ENCODE measurements at regions not wholly inside any gene's neighbourhood (a gene's known extent, or its start where the extent isn't known, plus 50 kb on each side); places are given as distances from the start of the nearest gene placed in this dataset.

GRCh38 chr2:15786901-15787300 lies 153.4 kb upstream of the MYCN start:
- Histone ChIP-seq H3K4me2 (no peak overlapping the region), H2AFZ (no peak overlapping the region), H3K4me3 (no peak overlapping the region), H3K4me1 (ENCODE audit: insufficient read depth) (no peaks in the 10 kb centered on the region), H3K9me2 (ENCODE audit: insufficient read depth) (0 out of 2 replicates have a peak, but pooled peaks cover 12% of the 10 kb centered on the region), H3K27ac (ENCODE audit: low read depth) (no peak overlapping the region), H3K27me3 (ENCODE audit: insufficient read depth) (no peaks in the 10 kb centered on the region), H3K79me2 (replicated peaks; ENCODE audit: insufficient read depth) (no peaks in the 10 kb centered on the region), H3K36me3 (ENCODE audit: insufficient read depth) (no peaks in the 10 kb centered on the region), H3F3A (replicated peaks; ENCODE audit: low read depth) (no peaks in the 10 kb centered on the region), H4K20me1 (replicated peaks; ENCODE audit: insufficient read depth) (no peaks in the 10 kb centered on the region)
- ATAC-seq (no peak), DNase-seq (ENCODE audit: low spot score) (no peak)
- TF ChIP-seq ZNF462 (CRISPR knock-in tag; IDR thresholded peaks at IDR 0.05) (no peak), JUNB (IDR thresholded peaks at IDR 0.05; ENCODE audit: unreplicated experiment) (no peak), EZH2 (IDR thresholded peaks at IDR 0.05; ENCODE audit: low read depth, unreplicated experiment) (no peak), EZH2phosphoT487 (IDR thresholded peaks at IDR 0.05; ENCODE audit: unreplicated experiment) (no peak), ETS1 (IDR thresholded peaks at IDR 0.05) (no peak), CTCF (conservative IDR thresholded peaks at IDR 0.05; ENCODE audit: low read depth in 2 of 2) (no peak), NANOG (IDR thresholded peaks at IDR 0.05; ENCODE audit: borderline replicate concordance) (no peak), CREB1 (CRISPR knock-in tag; IDR thresholded peaks at IDR 0.05; ENCODE audit: low read depth) (no peak), ZNF114 (CRISPR knock-in tag; IDR thresholded peaks at IDR 0.05) (no peak), ZNF331 (CRISPR knock-in tag; IDR thresholded peaks at IDR 0.05; ENCODE audit: low read depth) (no peak)
- Mint-ChIP-seq H3K27me3 (ENCODE audit: insufficient read depth, low read depth, poor library complexity) (peaks cover 2% of the 10 kb centered on the region), H3K27ac (no peak overlapping the region), H3K9me3 (no peaks in the 10 kb centered on the region; the same call in 2 of the 3 replicates), H3K4me1 (no peaks in the 10 kb centered on the region), H3K4me3 (no peak overlapping the region), H3K36me3 (ENCODE audit: low read depth) (no peaks in the 10 kb centered on the region)

All from GM23338 (cell line).